AG04450 (cell line): ENCODE measurements at regions not wholly inside any gene's neighbourhood (a gene's known extent, or its start where the extent isn't known, plus 50 kb on each side); places are given as distances from the start of the nearest gene placed in this dataset.

Experiments
- CTCF ChIA-PET: fragments of 300-600, 350-600 bp; formaldehyde crosslinking; extraction: SDS; loops from one replicate; lab custom pipeline; 2022; ENCODE audit warnings: antibody characterized with exemption, inconsistent platforms; lab: Charles Lee
- POLR2A ChIA-PET: fragments of 350-600 bp; formaldehyde crosslinking; extraction: SDS; loops from one replicate; lab custom pipeline; 2021; ENCODE audit warnings: antibody characterized with exemption, inconsistent platforms; lab: Yijun Ruan, JAX
- DNase-seq: peaks from one replicate; pipeline ENCODE4 v3.0.0-alpha.2; 2011; ENCODE audit warnings: low read depth, low spot score
- H3K27ac ChIP-seq: one replicate; pipeline ENCODE4 v1.5.1; 2012; ENCODE audit warnings: low read depth, low read length, control low read depth
- H3K27me3 ChIP-seq: one replicate; pipeline ENCODE4 v1.6.0; 2012; ENCODE audit warnings: low read length; ENCODE audit not compliant: control insufficient read depth, insufficient read depth
- H3K4me3 ChIP-seq: 2 replicates; pipeline ENCODE4 v1.5.1; 2011; ENCODE audit warnings: mild to moderate bottlenecking, low read depth, low read length, control low read depth
- H3K9me3 ChIP-seq: 2 replicates; pipeline ENCODE4 v1.5.1; 2012; ENCODE audit warnings: low read length; ENCODE audit not compliant: control insufficient read depth, insufficient read depth
- CTCF ChIP-seq: IDR thresholded peaks from 2 replicates; pipeline ENCODE4 v1.5.1; 2011; ENCODE audit warnings: low read depth, low read length, control low read depth, inconsistent platforms

GRCh38 chr2:66782780-66783361 lies 347.9 kb downstream of the MEIS1 start:
- TF ChIP-seq CTCF = no peak
- CTCF ChIA-PET = no interaction called here

GRCh38 chr2:66789741-66790140 lies 354.8 kb downstream of the MEIS1 start:
- Histone ChIP-seq H3K27ac (no peak overlapping the region), H3K4me3 (no peak overlapping the region), H3K27me3 (no peaks in the 10 kb centered on the region), H3K9me3 (no peaks in the 10 kb centered on the region)
- no peak for DNase-seq
- ChIA-PET POLR2A (interaction anchor here (1.3 kb wide), 1 partner anchor 99 kb away, joined by 4 read pairs; no protein-coding TSS in a partner anchor), CTCF (interaction anchor here (1.1 kb wide), 1 partner anchor 426 kb away, joined by 3 read pairs; no protein-coding TSS in a partner anchor)
- no peak for TF ChIP-seq CTCF

More at GRCh38 chr2:66782780-66783361, 347.9 kb downstream of the MEIS1 start:
- Histone ChIP-seq H3K4me3 (no peak overlapping the region), H3K9me3 (no peaks in the 10 kb centered on the region), H3K27me3 (no peaks in the 10 kb centered on the region), H3K27ac (no peak overlapping the region)
- DNase-seq = no peak
- POLR2A ChIA-PET = no interaction called here

- Histone ChIP-seq H3K4me3 (no peak overlapping the region), H3K27me3 (no peaks in the 10 kb centered on the region), H3K9me3 (no peaks in the 10 kb centered on the region), H3K27ac (no peak overlapping the region)
- TF ChIP-seq CTCF = no peak
- CTCF ChIA-PET = interaction anchor here (1.1 kb wide), 1 partner anchor 425 kb away, joined by 3 read pairs; no protein-coding TSS in a partner anchor
- no peak for DNase-seq
- POLR2A ChIA-PET = interaction anchor here (1.3 kb wide), 1 partner anchor 98 kb away, joined by 4 read pairs; no protein-coding TSS in a partner anchor
These were observed 355.8 kb downstream of the MEIS1 start for GRCh38 chr2:66790651-66791181.

GRCh38 chr2:66794070-66794469 lies 359.1 kb downstream of the MEIS1 start:
- Histone ChIP-seq H3K27ac (no peak overlapping the region), H3K9me3 (no peaks in the 10 kb centered on the region), H3K4me3 (no peak overlapping the region), H3K27me3 (no peaks in the 10 kb centered on the region)
- ChIA-PET CTCF (no interaction called here), POLR2A (no interaction called here)
- no peak for TF ChIP-seq CTCF
- DNase-seq = no peak

- no peak overlapping the region for H3K4me3 ChIP-seq
- H3K9me3 ChIP-seq = no peaks in the 10 kb centered on the region
- no peak overlapping the region for H3K27ac ChIP-seq
- no peak for TF ChIP-seq CTCF
- no peaks in the 10 kb centered on the region for H3K27me3 ChIP-seq
- no peak for DNase-seq
- ChIA-PET POLR2A (no interaction called here), CTCF (no interaction called here)
These were observed 359.6 kb downstream of the MEIS1 start for GRCh38 chr2:66794551-66794950.
